ENCODE measurements at regions not wholly inside any gene's neighbourhood (a gene's known extent, or its start where the extent isn't known, plus 50 kb on each side); places are given as distances from the start of the nearest gene placed in this dataset.
A peak's percentile ranks its signal among the peaks of the same experiment; 100 is the strongest.

DNA sequence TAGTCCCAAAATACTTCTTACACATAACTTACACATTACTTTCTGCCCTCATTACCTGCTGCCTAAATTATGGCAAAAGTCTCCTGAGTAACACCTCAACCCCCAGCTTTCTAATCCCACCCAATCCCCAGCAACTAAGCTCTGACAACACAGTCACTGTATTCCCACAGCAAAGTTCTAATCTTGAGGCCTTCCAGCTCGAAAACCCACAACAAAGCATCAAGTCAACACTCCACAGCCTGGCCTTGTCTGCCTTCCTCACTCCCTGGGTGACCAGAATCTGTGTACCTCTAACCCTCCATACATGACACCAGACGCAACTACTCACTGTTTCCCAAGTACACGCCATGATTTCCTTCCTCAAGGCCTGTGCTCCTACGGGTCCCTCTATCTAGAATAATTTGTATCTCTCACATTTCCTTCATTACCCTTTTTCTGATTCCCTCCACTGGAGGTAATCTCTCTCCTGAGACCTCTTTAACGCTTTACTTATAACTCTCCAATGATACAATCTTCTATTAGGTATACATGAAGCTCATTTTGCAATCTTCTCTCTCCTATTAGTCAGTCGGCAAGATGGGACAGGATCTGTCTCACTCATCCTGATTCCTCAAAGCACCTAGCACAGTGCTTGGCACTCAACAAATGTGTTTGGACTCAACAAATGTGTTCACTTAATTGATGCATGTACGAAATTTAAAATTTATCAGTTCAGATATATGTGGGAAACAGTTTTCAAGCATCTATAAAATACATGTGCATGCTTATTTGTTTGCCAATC, 87.6 kb upstream of the DOCK9 start:
- Histone ChIP-seq H3K36me3 (ENCODE audit: insufficient read depth, low read length) (no peaks in the 10 kb centered on the region), H3K27me3 (ENCODE audit: control insufficient read depth in 1 of 2, insufficient read depth in 2 of 2, low read length in 2 of 2) (no peaks in the 10 kb centered on the region), H3K4me1 (ENCODE audit: insufficient read depth, low read length) (peaks cover 95% of the 10 kb centered on the region), H3K27ac (ENCODE audit: low read depth, low read length) (peak overlapping the region; percentile 45), H3K9me3 (ENCODE audit: low read length) (no peaks in the 10 kb centered on the region), H3K4me3 (ENCODE audit: low read depth in 1 of 2, low read length in 2 of 2) (no peak overlapping the region), H3K9ac (ENCODE audit: low read length) (no peak overlapping the region)

DNA sequence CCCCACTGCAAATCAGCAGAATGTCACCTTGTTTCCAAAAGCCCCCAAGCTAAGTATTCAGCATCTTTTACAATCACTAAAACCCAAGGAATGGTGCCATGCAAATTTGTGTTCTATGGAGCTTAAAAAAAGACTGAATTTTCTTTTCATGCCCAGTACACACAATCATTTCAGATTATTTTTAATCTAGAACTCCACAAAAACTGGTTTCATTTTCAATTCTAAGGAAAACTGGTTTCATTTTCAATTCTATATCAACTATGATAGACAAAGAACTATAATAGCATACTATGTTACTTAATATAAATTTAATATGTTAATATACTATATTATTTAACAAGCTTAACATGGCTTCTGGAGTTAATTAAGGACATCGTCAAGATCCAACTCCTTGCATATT, 88.4 kb upstream of the DOCK9 start:
- Histone ChIP-seq H3K4me3 (ENCODE audit: low read depth in 1 of 2, low read length in 2 of 2) (peak overlapping the region in 1 of 2 donors; percentile 22), H3K9ac (ENCODE audit: low read length) (no peak overlapping the region), H3K4me1 (ENCODE audit: insufficient read depth, low read length) (peaks cover 95% of the 10 kb centered on the region), H3K27me3 (ENCODE audit: control insufficient read depth in 1 of 2, insufficient read depth in 2 of 2, low read length in 2 of 2) (no peaks in the 10 kb centered on the region), H3K27ac (ENCODE audit: low read depth, low read length) (no peak overlapping the region), H3K36me3 (ENCODE audit: insufficient read depth, low read length) (no peaks in the 10 kb centered on the region), H3K9me3 (ENCODE audit: low read length) (no peaks in the 10 kb centered on the region)

DNA sequence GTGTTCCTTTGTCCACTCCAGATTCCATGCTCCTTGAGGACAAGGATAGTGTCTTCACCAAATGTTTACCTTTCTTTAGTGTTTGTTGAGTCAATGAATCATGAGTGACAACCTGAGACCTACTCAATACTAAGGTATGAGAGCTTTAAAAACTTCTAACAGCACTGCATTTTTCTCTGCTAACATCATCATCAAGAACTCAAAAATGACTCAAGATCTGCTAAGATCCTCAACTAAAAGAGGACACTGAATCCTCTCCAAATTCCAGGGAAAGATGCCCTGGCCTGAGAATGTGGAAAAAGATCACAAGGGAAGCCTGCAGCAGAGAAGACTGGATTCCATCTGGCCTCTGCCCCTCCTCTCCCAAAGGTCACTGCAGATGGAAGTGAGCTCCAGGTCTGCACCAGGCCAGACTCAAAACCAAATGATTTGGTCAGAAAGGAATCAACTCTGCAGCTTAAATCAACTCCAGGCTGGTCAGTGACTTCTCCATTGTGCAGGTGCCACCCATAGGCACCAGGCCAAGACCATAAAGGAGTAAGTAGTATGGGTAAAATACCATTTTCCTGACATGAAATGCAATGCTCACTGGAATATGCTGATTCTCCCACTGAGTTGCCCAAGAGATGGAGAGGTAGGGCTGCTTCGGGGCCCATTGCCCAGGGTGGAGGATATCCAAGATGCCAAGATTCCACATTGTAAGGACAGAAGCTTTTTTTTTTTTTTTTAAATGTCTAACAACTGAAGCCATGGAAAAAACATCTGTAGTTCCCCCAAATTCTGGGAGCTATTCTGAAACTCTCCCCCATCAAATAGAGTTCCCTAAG, 89.5 kb upstream of the DOCK9 start:
- Histone ChIP-seq H3K9me3 (ENCODE audit: low read length) (no peaks in the 10 kb centered on the region), H3K9ac (ENCODE audit: low read length) (peak overlapping the region; percentile 14), H3K4me1 (ENCODE audit: insufficient read depth, low read length) (peaks cover 94% of the 10 kb centered on the region), H3K27me3 (ENCODE audit: control insufficient read depth in 1 of 2, insufficient read depth in 2 of 2, low read length in 2 of 2) (no peaks in the 10 kb centered on the region), H3K27ac (ENCODE audit: low read depth, low read length) (peak overlapping the region; percentile 71), H3K4me3 (ENCODE audit: low read depth in 1 of 2, low read length in 2 of 2) (peak overlapping the region in 1 of 2 donors; percentile 22), H3K36me3 (ENCODE audit: insufficient read depth, low read length) (no peaks in the 10 kb centered on the region)

DNA sequence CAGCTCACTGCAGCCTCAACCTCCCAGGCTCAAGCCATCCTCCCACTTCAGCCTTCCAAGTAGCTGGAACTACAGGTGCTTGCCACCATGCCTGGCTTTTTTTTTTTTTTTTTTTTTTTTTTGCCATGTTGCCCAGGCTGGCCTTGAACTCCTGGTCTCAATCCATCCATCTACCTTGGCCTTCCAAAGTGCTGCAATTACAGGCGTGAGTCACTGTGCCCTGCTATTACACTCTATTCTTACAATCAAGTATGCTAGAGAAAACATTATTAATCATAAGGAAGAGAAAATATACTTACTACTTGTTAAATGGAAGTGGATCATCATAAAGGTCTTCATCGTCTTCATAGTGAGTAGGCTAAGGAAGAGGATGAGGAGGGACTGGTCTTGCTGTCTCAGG, 93.3 kb upstream of the DOCK9 start:
- no peaks in the 10 kb centered on the region for H3K27me3 ChIP-seq (ENCODE audit: control insufficient read depth in 1 of 2, insufficient read depth in 2 of 2, low read length in 2 of 2)
- peak overlapping the region; percentile 21 for H3K27ac ChIP-seq (ENCODE audit: low read depth, low read length)

DNA sequence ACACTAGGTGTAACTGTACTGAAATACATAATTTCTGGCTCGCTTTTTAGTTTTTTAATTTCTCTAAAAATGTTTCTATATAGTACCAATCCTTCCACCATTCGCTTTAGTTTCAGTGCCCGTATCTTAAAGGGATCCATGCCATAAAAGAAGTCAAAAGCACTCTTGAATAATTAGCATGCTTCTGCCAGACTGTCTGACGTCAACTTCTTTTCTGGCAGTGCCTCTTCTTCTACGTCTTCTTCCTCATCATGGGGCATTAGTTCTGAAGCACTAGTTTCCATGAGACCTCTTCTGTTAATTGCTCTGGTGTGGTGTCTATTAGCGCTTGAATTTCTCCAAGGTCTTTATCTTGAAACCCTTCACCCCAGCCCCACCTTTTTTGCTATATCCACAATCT, 93.8 kb upstream of the DOCK9 start:
- peaks cover 74% of the 10 kb centered on the region for H3K4me1 ChIP-seq (ENCODE audit: insufficient read depth, low read length)
- H3K9ac ChIP-seq (ENCODE audit: low read length), result no peak overlapping the region
- H3K27me3 ChIP-seq (ENCODE audit: control insufficient read depth in 1 of 2, insufficient read depth in 2 of 2, low read length in 2 of 2), result no peaks in the 10 kb centered on the region
- H3K9me3 ChIP-seq (ENCODE audit: low read length), result no peaks in the 10 kb centered on the region
- peak overlapping the region; percentile 64 for H3K27ac ChIP-seq (ENCODE audit: low read depth, low read length)
- no peaks in the 10 kb centered on the region for H3K36me3 ChIP-seq (ENCODE audit: insufficient read depth, low read length)
- no peak overlapping the region for H3K4me3 ChIP-seq (ENCODE audit: low read depth in 1 of 2, low read length in 2 of 2)

More for the DNA sequence above, 93.3 kb upstream of the DOCK9 start:
- Histone ChIP-seq H3K9me3 (ENCODE audit: low read length) (no peaks in the 10 kb centered on the region), H3K4me3 (ENCODE audit: low read depth in 1 of 2, low read length in 2 of 2) (no peak overlapping the region), H3K36me3 (ENCODE audit: insufficient read depth, low read length) (no peaks in the 10 kb centered on the region), H3K9ac (ENCODE audit: low read length) (no peak overlapping the region), H3K4me1 (ENCODE audit: insufficient read depth, low read length) (peaks cover 73% of the 10 kb centered on the region)

DNA sequence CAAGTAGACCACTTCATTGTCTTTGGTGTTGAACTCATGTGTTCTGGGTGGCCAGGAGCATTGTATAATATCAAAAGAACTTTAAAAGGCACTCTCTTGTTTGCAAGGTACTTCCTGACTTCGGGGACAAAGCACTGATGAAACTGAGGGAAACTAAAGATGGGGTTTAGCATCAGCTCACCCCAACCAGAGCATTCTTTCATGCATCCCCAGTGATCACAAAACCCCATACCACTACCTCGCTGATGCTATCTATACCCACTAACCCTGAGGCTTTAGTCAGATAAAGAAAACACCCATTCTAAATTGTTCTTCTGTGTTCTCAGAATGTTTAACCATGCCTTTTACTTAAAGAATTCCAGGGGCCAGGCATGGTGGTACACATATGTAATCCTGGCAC, 94.5 kb upstream of the DOCK9 start:
- H3K36me3 ChIP-seq (ENCODE audit: insufficient read depth, low read length), result no peaks in the 10 kb centered on the region
- H3K9me3 ChIP-seq (ENCODE audit: low read length), result no peaks in the 10 kb centered on the region
- H3K27me3 ChIP-seq (ENCODE audit: control insufficient read depth in 1 of 2, insufficient read depth in 2 of 2, low read length in 2 of 2), result no peaks in the 10 kb centered on the region
- peak overlapping the region; percentile 64 for H3K27ac ChIP-seq (ENCODE audit: low read depth, low read length)
- H3K4me3 ChIP-seq (ENCODE audit: low read depth in 1 of 2, low read length in 2 of 2), result no peak overlapping the region
- H3K9ac ChIP-seq (ENCODE audit: low read length), result no peak overlapping the region
- peaks cover 67% of the 10 kb centered on the region for H3K4me1 ChIP-seq (ENCODE audit: insufficient read depth, low read length)

DNA sequence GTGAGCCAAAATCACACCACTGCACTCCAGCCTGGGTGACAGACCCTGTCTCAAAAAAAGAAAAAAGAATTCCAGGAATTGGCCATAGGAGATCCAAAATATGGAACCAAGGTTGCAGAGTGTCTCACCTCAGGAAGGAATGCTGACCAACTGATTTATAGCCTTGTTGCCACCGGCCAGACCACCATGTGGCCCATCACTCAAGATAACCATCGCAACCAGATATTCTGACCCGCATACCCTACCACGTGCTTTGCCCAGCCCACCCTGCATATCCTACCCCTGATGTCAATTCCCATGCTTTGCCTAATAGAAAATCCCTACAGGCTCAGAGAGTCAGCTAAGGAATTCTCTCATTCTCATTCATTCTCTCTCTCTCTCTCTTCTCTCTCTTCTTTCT, 95.1 kb upstream of the DOCK9 start:
- Histone ChIP-seq H3K9ac (ENCODE audit: low read length) (no peak overlapping the region), H3K4me1 (ENCODE audit: insufficient read depth, low read length) (peaks cover 66% of the 10 kb centered on the region), H3K27me3 (ENCODE audit: control insufficient read depth in 1 of 2, insufficient read depth in 2 of 2, low read length in 2 of 2) (no peaks in the 10 kb centered on the region), H3K36me3 (ENCODE audit: insufficient read depth, low read length) (no peaks in the 10 kb centered on the region), H3K9me3 (ENCODE audit: low read length) (no peaks in the 10 kb centered on the region), H3K27ac (ENCODE audit: low read depth, low read length) (no peak overlapping the region), H3K4me3 (ENCODE audit: low read depth in 1 of 2, low read length in 2 of 2) (no peak overlapping the region)

DNA sequence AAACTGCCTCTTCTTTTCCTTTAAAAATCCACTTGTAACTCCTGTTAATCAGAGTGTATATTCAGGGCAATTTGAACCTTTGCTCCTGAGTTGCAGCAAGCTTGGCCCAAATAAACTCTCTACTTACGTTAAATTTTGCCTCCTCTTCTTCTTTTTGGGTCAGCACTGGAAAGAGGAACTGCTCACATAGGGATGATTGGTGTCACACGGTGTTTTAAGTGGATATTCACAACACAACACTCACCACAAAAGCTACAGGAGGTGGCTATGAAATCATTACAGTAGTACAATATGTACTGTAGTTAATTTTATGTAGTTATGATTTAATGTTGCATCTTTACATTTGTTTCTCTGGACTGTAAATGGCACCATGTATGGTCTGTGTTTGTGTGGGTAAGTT, 96.8 kb upstream of the DOCK9 start:
- H3K27me3 ChIP-seq (ENCODE audit: control insufficient read depth in 1 of 2, insufficient read depth in 2 of 2, low read length in 2 of 2), result no peaks in the 10 kb centered on the region
- no peak overlapping the region for H3K27ac ChIP-seq (ENCODE audit: low read depth, low read length)

DNA sequence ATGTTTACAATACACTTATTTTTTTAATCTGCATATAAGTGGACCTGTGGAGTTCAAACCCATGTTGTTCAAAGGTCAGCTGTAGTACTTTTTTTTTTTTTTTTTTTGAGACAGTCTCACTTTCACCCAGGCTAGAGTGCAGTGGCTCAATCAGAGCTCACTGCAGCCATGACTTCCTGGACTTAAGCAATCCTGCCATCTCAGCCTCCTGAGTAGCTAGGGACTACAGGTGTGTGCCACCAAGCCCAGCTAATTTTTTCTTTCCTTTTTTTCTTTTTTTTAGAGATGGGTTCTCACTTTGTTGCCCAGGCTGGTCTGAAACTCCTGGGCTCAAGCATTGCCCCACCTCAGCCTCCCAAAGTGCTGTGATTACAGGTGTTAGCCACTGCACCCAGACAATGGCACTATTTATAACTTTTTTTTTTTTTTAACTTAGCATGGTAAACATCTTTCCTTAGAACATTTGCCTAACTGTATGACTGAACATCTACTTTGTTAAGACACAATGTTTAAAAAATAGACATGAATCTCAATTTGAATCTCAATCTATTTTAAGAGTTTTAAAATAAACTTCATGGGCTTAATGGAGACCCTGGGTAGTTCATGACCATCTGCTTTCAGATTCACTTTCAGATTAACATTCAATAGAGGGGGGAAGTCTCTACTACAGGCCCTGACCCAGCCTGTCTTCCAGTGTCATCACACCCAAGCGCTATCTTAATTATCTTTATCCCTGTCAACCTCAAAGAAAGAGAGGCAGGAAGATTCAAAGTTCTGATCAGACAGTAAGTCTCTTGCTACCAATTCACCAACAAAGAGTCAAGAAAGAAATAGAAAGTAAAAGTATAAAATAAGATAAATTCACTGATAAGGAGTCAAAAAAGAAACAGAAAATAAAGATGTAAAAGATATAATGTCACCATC, 97.7 kb upstream of the DOCK9 start:
- no peaks in the 10 kb centered on the region for H3K27me3 ChIP-seq (ENCODE audit: control insufficient read depth in 1 of 2, insufficient read depth in 2 of 2, low read length in 2 of 2)
- H3K9me3 ChIP-seq (ENCODE audit: low read length), result no peaks in the 10 kb centered on the region
- no peak overlapping the region for H3K27ac ChIP-seq (ENCODE audit: low read depth, low read length)
- H3K36me3 ChIP-seq (ENCODE audit: insufficient read depth, low read length), result no peaks in the 10 kb centered on the region
- peaks cover 56% of the 10 kb centered on the region for H3K4me1 ChIP-seq (ENCODE audit: insufficient read depth, low read length)
- H3K9ac ChIP-seq (ENCODE audit: low read length), result no peak overlapping the region
- H3K4me3 ChIP-seq (ENCODE audit: low read depth in 1 of 2, low read length in 2 of 2), result no peak overlapping the region

More for the DNA sequence above, 96.8 kb upstream of the DOCK9 start:
- peaks cover 63% of the 10 kb centered on the region for H3K4me1 ChIP-seq (ENCODE audit: insufficient read depth, low read length)
- H3K36me3 ChIP-seq (ENCODE audit: insufficient read depth, low read length), result no peaks in the 10 kb centered on the region
- H3K4me3 ChIP-seq (ENCODE audit: low read depth in 1 of 2, low read length in 2 of 2), result no peak overlapping the region
- no peaks in the 10 kb centered on the region for H3K9me3 ChIP-seq (ENCODE audit: low read length)
- H3K9ac ChIP-seq (ENCODE audit: low read length), result no peak overlapping the region

DNA sequence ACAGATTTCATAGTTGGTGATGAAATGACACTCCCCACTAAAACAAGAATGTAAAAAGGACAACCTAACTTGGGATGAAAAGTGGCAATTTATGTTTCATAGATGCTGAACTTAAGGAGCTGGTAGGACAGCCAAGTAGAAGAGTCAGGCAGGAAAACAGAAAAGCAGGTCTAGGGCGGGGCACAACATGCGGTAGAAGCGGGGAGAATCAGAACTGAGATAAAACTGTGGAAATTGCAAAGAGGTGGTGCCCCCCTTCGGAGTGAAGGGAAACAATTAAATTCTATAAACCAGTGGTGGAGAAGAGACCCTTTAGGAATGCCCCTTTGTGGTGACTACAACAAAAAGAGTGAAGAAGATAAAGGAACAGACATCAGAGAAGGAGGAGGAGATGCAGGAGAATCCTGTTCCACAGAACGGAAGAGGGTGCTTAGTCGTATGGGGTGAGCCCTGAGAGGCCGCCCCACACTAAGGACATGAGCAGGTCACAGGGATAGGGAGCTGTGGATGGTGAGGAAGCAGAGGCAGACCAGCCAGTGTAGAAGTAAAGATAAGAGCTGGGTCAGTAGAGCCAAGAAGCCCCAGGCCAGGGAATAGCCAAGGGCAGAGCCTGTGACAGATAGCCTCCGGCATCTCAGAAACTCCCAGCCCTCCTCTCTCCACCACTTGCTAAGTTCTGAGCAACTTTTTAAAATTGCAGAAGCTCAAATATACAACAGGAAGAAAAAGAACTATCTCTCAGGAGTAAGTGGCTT, 100.3 kb upstream of the DOCK9 start:
- H3K4me1 ChIP-seq (ENCODE audit: insufficient read depth, low read length), result peaks cover 38% of the 10 kb centered on the region
- H3K4me3 ChIP-seq (ENCODE audit: low read depth in 1 of 2, low read length in 2 of 2), result no peak overlapping the region
- no peak overlapping the region for H3K27ac ChIP-seq (ENCODE audit: low read depth, low read length)
- no peak overlapping the region for H3K9ac ChIP-seq (ENCODE audit: low read length)
- H3K9me3 ChIP-seq (ENCODE audit: low read length), result no peaks in the 10 kb centered on the region
- no peaks in the 10 kb centered on the region for H3K27me3 ChIP-seq (ENCODE audit: control insufficient read depth in 1 of 2, insufficient read depth in 2 of 2, low read length in 2 of 2)
- no peaks in the 10 kb centered on the region for H3K36me3 ChIP-seq (ENCODE audit: insufficient read depth, low read length)

Data from muscle layer of colon (tissue), 2 donors.